Keratinocyte (primary cell): ENCODE measurements at regions not wholly inside any gene's neighbourhood (a gene's known extent, or its start where the extent isn't known, plus 50 kb on each side); places are given as distances from the start of the nearest gene placed in this dataset.

Experiments
- DNase-seq: peaks from one replicate; pipeline ENCODE4 v3.0.0-alpha.2; 2011; ENCODE audit warnings: low read depth, missing footprints, low spot score
- FAIRE-seq: peaks from 2 replicates; lab custom pipeline; 2011; peaks lifted over from hg19 to GRCh38; lab: Jason Lieb, UNC
- H2AFZ ChIP-seq: 2 replicates; pipeline ENCODE4 v1.6.0; 2012; ENCODE audit warnings: low read length, control low read depth, inconsistent platforms; ENCODE audit not compliant: control insufficient read depth
- H3K27ac ChIP-seq: 2 replicates; pipeline ENCODE4 v1.5.1; 2011; ENCODE audit warnings: low read length; ENCODE audit not compliant: control insufficient read depth, insufficient read depth
- H3K27me3 ChIP-seq: 3 replicates; pipeline ENCODE4 v1.6.0; 2011; ENCODE audit warnings: low read length; ENCODE audit not compliant: control insufficient read depth, insufficient read depth; ENCODE audit errors: extremely low read depth
- H3K36me3 ChIP-seq, 2 experiments: 2 replicates in 1 of 2; 3 replicates in 1 of 2; pipeline ENCODE4 v1.5.1; 2011; ENCODE audit warnings: low read length in 2 of 2, mild to moderate bottlenecking in 1 of 2; ENCODE audit not compliant: control insufficient read depth in 2 of 2, insufficient read depth in 2 of 2; ENCODE audit errors: extremely low read depth in 1 of 2
- H3K4me1 ChIP-seq: 3 replicates; pipeline ENCODE4 v1.5.1; 2011; ENCODE audit warnings: low read length; ENCODE audit not compliant: control insufficient read depth, insufficient read depth; ENCODE audit errors: extremely low read depth
- H3K4me2 ChIP-seq: 3 replicates; pipeline ENCODE4 v1.6.0; 2011; ENCODE audit warnings: low read depth, low read length; ENCODE audit not compliant: control insufficient read depth, insufficient read depth; ENCODE audit errors: extremely low read depth
- H3K4me3 ChIP-seq, 3 experiments: fragments of 200-600 bp in 1 of 3; sonication (generic) in 1 of 3; 2 replicates in 2 of 3; 3 replicates in 1 of 3; pipeline ENCODE4 v1.5.1; 2011 to 2016; ENCODE audit warnings: low read length in 3 of 3, mild to moderate bottlenecking in 3 of 3, control low read depth in 2 of 3, inconsistent platforms in 1 of 3, low read depth in 1 of 3, mixed read lengths in 1 of 3, mixed run types in 1 of 3, moderate library complexity in 1 of 3; ENCODE audit not compliant: control insufficient read depth in 2 of 3, insufficient read depth in 2 of 3; ENCODE audit errors: extremely low read depth in 1 of 3
- H3K79me2 ChIP-seq: 2 replicates; pipeline ENCODE4 v1.6.0; 2012; ENCODE audit warnings: low read length; ENCODE audit not compliant: control insufficient read depth, insufficient read depth
- H3K9ac ChIP-seq: 3 replicates; pipeline ENCODE4 v1.6.0; 2011; ENCODE audit warnings: low read length; ENCODE audit not compliant: control insufficient read depth, insufficient read depth; ENCODE audit errors: extremely low read depth
- H3K9me1 ChIP-seq: 3 replicates; pipeline ENCODE4 v1.6.0; 2011; ENCODE audit warnings: low read length; ENCODE audit not compliant: control insufficient read depth, insufficient read depth; ENCODE audit errors: extremely low read depth
- H3K9me3 ChIP-seq: 2 replicates; pipeline ENCODE4 v1.5.1; 2012; ENCODE audit warnings: low read depth, low read length; ENCODE audit not compliant: control insufficient read depth
- H4K20me1 ChIP-seq: 3 replicates; pipeline ENCODE4 v1.6.0; 2011; ENCODE audit warnings: low read length; ENCODE audit not compliant: control insufficient read depth, insufficient read depth; ENCODE audit errors: extremely low read depth
- CTCF ChIP-seq, 3 experiments: IDR thresholded peaks in 1 of 3; conservative IDR thresholded peaks in 1 of 3; optimal IDR thresholded peaks in 1 of 3; 2 replicates in 2 of 3; 3 replicates in 1 of 3; pipeline versions ENCODE3 to v1.5.1; 2011; ENCODE audit warnings: low read length in 3 of 3, mild to moderate bottlenecking in 3 of 3, moderate library complexity in 2 of 3, control low read depth in 1 of 3, inconsistent platforms in 1 of 3; ENCODE audit not compliant: insufficient read depth in 2 of 3; ENCODE audit errors: extremely low read depth in 1 of 3
- EZH2 ChIP-seq: IDR thresholded peaks from one replicate; pipeline ENCODE4 v1.6.1; 2012; ENCODE audit warnings: inconsistent platforms, mild to moderate bottlenecking, low read length, moderate library complexity
- dilution Hi-C: fragments of 300-500 bp; cut with MboI; formaldehyde crosslinking; loops from one replicate; pipeline ENCODE4 v1.7.0; 2020; ENCODE audit warnings: low sequenced_read_pairs; ENCODE audit not compliant: extremely low pct_ligation_motif_present

- Histone ChIP-seq H3K4me3 (no peak overlapping the region), H3K4me2 (no peak overlapping the region), H4K20me1 (no peaks in the 10 kb centered on the region), H3K9ac (no peak overlapping the region), H3K4me1 (no peaks in the 10 kb centered on the region), H3K9me3 (no peaks in the 10 kb centered on the region), H3K79me2 (no peaks in the 10 kb centered on the region), H2AFZ (no peak overlapping the region), H3K36me3 (no peaks in the 10 kb centered on the region), H3K27ac (no peak overlapping the region), H3K27me3 (no peaks in the 10 kb centered on the region), H3K9me1 (no peaks in the 10 kb centered on the region)
- dilution Hi-C loops, result no loop called here
- no peak for TF ChIP-seq EZH2
- no peak for TF ChIP-seq CTCF (optimal IDR thresholded peaks at IDR 0.05 in 1 of 3, IDR thresholded peaks at IDR 0.05 in 1 of 3, conservative IDR thresholded peaks at IDR 0.05 in 1 of 3; ENCODE audit: extremely low read depth in 1 of 3, insufficient read depth in 2 of 3, low read length in 3 of 3)
- DNase-seq, result no peak
- FAIRE-seq, result no peak
Observed at GRCh38 chr2:111678161-111678560, 205.8 kb downstream of the ANAPC1 start.

GRCh38 chr2:111678651-111679050, 205.3 kb downstream of the ANAPC1 start:
- peak; percentile 29 for FAIRE-seq
- Histone ChIP-seq H3K9me3 (no peaks in the 10 kb centered on the region), H3K27ac (no peak overlapping the region), H3K4me2 (no peak overlapping the region), H3K4me3 (no peak overlapping the region), H2AFZ (no peak overlapping the region), H3K36me3 (no peaks in the 10 kb centered on the region), H3K4me1 (no peaks in the 10 kb centered on the region), H3K27me3 (no peaks in the 10 kb centered on the region), H3K9me1 (no peaks in the 10 kb centered on the region), H4K20me1 (no peaks in the 10 kb centered on the region), H3K9ac (no peak overlapping the region), H3K79me2 (no peaks in the 10 kb centered on the region)
- TF ChIP-seq EZH2 (no peak), CTCF (optimal IDR thresholded peaks at IDR 0.05 in 1 of 3, IDR thresholded peaks at IDR 0.05 in 1 of 3, conservative IDR thresholded peaks at IDR 0.05 in 1 of 3; ENCODE audit: extremely low read depth in 1 of 3, insufficient read depth in 2 of 3, low read length in 3 of 3) (no peak)
- DNase-seq, result no peak
- dilution Hi-C loops, result no loop called here
